Hematopoietic multipotent progenitor cell treated with erythropoietin and hydrocortisone succinate and interleukin-3 and kit ligand, for 17 days (in vitro differentiated cells): ENCODE measurements at regions not wholly inside any gene's neighbourhood (a gene's known extent, or its start where the extent isn't known, plus 50 kb on each side); places are given as distances from the start of the nearest gene placed in this dataset.
"Not testable (repeated sequence)": the region's sequence is repeated elsewhere in the genome, so short reads cannot be mapped to it uniquely, and the experiment has no call there.

Experiments used
- DNase-seq: peaks from one replicate; pipeline ENCODE4 v3.0.0-alpha.2; 2015; ENCODE audit warnings: low spot score

- DNase-seq = no peak
These were observed 50.6 kb upstream of the C1QTNF9B start for GRCh38 chr13:23947893-23948292.

GRCh38 chr13:23949200-23949599 is 51.9 kb upstream of the C1QTNF9B start:
- no peak for DNase-seq

- no peak for DNase-seq
These were observed 52.4 kb upstream of the C1QTNF9B start for GRCh38 chr13:23949736-23950135.

GRCh38 chr13:23950736-23951510 is 53.6 kb upstream of the C1QTNF9B start:
- DNase-seq = no peak

- no peak for DNase-seq
These were observed 55.5 kb upstream of the C1QTNF9B start for GRCh38 chr13:23952796-23953195.

GRCh38 chr13:23953860-23954512 is 56.7 kb upstream of the C1QTNF9B start:
- DNase-seq = no peak

GRCh38 chr13:23955064-23955463 is 57.8 kb upstream of the C1QTNF9B start:
- DNase-seq = no peak

GRCh38 chr13:23956106-23956505 is 58.8 kb upstream of the C1QTNF9B start:
- DNase-seq = no peak

GRCh38 chr13:23957981-23958380 is 60.7 kb upstream of the C1QTNF9B start:
- DNase-seq = no peak

GRCh38 chr13:23959231-23959862 is 62.0 kb upstream of the C1QTNF9B start:
- DNase-seq = no peak

GRCh38 chr13:23960566-23961156 is 63.4 kb upstream of the C1QTNF9B start:
- DNase-seq = no peak

- DNase-seq = no peak
These were observed 66.1 kb upstream of the C1QTNF9B start for GRCh38 chr13:23963184-23963931.

GRCh38 chr13:23963947-23964346 is 66.6 kb upstream of the C1QTNF9B start:
- no peak for DNase-seq

GRCh38 chr13:23965346-23965745 is 68.0 kb upstream of the C1QTNF9B start:
- DNase-seq = no peak

GRCh38 chr13:23966221-23966690 is 69.0 kb upstream of the C1QTNF9B start:
- no peak for DNase-seq

- no peak for DNase-seq
These were observed 69.7 kb upstream of the C1QTNF9B start for GRCh38 chr13:23966691-23967615.

GRCh38 chr13:23967792-23968191 is 70.5 kb upstream of the C1QTNF9B start:
- DNase-seq = not testable (repeated sequence)

GRCh38 chr13:23969647-23970046 is 72.3 kb upstream of the C1QTNF9B start:
- DNase-seq = no peak

- no peak for DNase-seq
These were observed 82.3 kb upstream of the C1QTNF9B start for GRCh38 chr13:23979361-23980159.

- DNase-seq = no peak
These were observed 82.9 kb upstream of the C1QTNF9B start for GRCh38 chr13:23980160-23980551.
